Epithelial cell of proximal tubule (primary cell): ENCODE measurements at regions not wholly inside any gene's neighbourhood (a gene's known extent, or its start where the extent isn't known, plus 50 kb on each side); places are given as distances from the start of the nearest gene placed in this dataset.

ENCODE experiments used
- DNase-seq: peaks from one replicate; pipeline ENCODE4 v3.0.0-alpha.2; 2011; ENCODE audit warnings: low read depth
- H3K4me3 ChIP-seq: 2 replicates; pipeline ENCODE4 v1.5.1; 2011; ENCODE audit warnings: low read depth, mild to moderate bottlenecking, low read length
- CTCF ChIP-seq: conservative IDR thresholded peaks from 2 replicates; pipeline ENCODE4 v1.5.1; 2012; ENCODE audit warnings: low read depth, mild to moderate bottlenecking, low read length

DNA sequence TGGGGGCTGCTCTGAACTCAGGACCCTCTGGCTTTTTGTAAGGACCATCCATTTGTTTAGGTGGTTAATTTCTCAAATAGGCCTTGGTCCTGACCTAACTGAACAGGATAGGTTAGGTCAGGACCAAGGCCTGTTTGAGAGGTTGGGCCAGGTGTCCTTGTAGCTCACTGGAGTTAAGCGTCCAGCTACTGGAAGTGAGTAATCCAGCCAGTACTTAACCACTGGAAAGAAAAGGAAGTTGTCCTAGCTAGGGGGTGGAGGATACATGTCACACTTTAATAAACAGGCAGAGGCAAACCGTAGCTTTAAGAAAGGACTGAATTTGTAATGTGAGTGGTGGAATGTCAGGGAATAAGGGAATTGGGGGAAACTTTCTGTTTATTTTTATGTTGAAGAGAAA is 96.0 kb downstream of the GPR85 start:
- peak; percentile 16 for DNase-seq
- no peak overlapping the region for H3K4me3 ChIP-seq
- TF ChIP-seq CTCF: no peak

DNA sequence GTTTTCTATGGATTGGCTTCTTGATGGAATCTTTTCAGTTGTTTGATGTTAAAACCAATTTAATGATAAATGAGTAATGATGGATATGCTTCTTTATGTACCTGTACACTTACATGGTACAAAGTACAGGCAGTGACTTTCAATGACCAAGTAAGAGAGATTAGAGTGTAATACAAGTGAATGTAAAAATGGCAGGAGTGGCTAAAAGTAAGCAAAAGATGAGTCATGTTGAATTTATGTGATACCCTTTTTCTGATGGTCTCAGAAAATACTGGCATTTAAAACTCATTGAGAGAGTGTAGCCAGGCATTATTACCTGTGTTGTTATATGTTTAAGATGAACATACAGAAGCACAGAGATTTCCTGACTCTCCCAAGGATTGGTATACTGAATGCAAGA is 97.1 kb downstream of the GPR85 start:
- H3K4me3 ChIP-seq: no peak overlapping the region
- no peak for TF ChIP-seq CTCF
- no peak for DNase-seq

- DNase-seq: no peak
- no peak overlapping the region for H3K4me3 ChIP-seq
- no peak for TF ChIP-seq CTCF
Measured at GRCh38 chr7:112987171-112987570, 99.5 kb downstream of the GPR85 start.

- DNase-seq: peak; percentile 7
- H3K4me3 ChIP-seq: no peak overlapping the region
- TF ChIP-seq CTCF: no peak
Measured at GRCh38 chr7:112986256-112987031, 100.2 kb downstream of the GPR85 start.

GRCh38 chr7:112985377-112985987 is 101.1 kb downstream of the GPR85 start:
- no peak overlapping the region for H3K4me3 ChIP-seq
- no peak for DNase-seq
- TF ChIP-seq CTCF: no peak

- DNase-seq: no peak
- TF ChIP-seq CTCF: no peak
- no peak overlapping the region for H3K4me3 ChIP-seq
Measured at GRCh38 chr7:112982441-112983063, 104.1 kb downstream of the GPR85 start.
